GM21529 (cell line): ENCODE measurements at regions not wholly inside any gene's neighbourhood (a gene's known extent, or its start where the extent isn't known, plus 50 kb on each side); places are given as distances from the start of the nearest gene placed in this dataset.
"Not testable (repeated sequence)": the region's sequence is repeated elsewhere in the genome, so short reads cannot be mapped to it uniquely, and the experiment has no call there.

Experiments used
- ATAC-seq: cut with Tn5 transposase; IDR thresholded peaks from one replicate; pipeline ENCODE4 v1.9.1; 2021; ENCODE audit not compliant: unreplicated experiment

DNA sequence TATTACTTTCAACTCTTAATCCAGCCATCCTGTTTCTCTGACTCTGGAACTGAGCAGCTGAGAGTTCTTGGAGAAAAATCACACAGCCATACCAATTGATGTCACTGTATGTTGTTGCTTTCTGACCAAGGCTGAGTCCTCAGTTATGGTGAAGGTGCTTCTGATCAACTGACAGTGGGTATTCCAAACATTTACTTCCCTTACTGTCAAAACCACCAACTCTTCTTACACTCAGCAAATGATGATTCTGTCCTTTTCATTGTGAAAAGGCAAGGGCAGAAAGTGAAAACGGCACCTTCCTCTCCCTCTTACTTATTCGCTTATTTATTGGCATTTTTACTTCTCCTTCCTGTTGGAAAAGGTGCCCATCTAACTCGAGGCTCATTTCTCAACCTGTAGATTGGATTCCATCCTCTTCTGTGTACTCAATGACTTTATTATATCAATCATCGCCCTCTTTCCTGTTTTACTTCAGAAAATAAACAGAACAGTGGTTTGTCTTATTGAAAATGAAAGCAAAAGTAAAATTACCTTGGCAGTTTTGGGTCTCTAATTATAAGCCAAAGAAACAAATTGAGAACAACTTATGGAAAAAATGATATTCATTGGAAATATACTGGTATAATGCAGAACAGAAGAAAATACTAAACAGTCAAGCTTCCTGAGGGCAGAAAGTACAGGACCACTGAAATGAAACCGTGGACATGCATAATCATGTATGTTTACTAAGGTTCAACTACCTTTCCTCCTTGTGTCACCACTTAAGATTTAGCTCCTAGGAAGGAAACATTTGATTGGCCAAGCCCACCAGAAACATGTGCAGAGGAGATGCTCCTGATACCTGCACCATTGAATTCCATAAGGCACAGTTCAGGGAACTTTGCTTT lies 104.5 kb upstream of the CHD1 start:
- ATAC-seq = peak; percentile 14

DNA sequence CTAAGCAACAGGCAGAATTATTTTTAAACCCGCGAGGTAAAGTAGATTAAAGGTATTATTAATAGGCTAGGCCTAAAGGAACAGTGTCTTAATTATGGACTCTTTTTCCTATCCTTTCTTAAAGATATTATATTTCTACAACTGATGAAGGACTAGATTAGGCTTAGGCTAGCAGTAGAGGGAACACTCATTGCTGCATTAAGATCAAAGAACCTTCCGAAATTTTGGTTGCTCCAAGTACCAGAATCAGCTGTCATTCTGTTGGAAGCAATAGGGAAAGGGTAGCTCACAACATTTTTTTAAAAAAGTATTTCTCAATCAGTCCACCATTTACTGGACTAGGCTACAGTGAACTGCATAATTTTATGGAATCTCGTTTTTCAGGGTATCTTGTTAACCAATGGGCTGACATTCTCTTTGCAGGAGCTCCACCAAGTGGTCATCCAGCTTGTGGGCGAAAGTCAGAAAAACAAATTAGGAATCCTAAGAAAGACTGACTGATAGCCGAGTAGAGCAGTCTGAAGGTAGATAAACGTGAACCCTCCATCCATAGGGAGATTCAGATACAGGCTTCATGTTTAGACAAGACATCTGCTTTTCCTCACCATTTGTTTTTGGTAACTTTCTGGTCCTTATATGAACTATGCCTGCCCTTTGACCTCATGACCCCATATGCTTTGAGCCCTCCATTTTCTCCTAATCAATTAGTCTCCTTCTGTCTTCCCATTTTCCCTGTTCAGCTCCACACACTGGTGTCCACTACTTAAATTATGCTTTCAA lies 103.6 kb upstream of the CHD1 start:
- peak; percentile 43 for ATAC-seq

DNA sequence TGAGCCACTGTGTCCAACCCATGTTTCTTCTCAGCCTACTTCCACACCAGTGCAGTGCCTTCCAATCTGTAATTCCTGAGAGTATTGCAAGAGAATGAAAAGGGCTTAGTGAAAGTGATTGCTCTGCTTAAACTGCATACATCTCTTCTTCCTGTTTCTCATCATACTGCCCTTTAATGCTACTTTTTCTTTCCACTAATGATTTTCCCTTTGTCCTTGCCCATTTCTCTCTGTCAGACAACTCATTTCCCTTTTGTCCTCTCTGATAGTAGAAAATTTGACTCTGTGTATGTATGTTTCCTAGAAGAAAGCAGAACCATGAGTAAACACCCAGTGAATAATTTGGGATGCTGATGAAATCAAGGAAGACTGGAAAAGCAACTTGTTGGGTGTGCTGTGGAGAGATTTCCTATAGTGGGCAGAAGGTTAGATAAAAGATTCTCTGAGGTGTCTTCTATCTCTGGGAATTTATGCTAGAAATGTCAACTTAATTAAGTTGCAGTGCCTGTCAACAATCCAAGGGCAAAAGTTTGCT lies 102.2 kb upstream of the CHD1 start:
- no peak for ATAC-seq

DNA sequence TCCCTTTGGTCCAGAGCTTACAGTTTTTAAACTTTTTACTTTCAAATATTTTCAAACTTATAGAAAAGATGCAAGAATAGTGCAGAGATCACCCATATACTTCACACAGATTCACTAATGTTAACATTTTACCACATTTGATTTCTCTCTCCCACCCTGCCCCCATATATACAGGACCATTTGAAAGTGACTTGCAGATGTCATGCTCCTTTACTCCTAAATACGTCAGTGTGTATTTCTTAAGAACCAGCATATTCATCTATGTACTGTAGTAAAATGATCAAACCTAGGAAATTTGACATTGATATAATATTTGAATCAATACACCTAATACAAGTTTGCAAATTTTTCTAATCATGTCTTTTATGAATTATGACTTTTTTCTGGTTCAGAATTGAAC lies 100.4 kb upstream of the CHD1 start:
- no peak for ATAC-seq

DNA sequence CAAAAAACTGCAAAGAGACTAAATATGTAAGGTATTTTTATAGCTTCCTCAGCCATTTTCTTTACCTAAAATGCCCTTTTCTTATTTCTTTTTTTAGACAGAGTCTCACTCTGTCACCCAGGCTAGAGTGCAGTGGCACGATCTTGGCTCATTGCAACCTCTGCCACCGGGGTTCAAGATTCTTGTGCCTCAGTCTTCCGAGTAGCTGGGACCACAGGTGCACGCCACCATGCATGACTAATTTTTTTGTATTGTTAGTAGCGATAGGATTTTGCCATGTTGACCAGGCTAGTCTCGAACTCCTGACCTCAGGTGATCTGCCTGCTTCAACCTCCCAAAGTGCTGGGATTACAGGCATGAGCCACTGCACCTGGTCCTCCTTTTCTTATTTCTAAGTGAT lies 99.4 kb upstream of the CHD1 start:
- not testable (repeated sequence) for ATAC-seq

DNA sequence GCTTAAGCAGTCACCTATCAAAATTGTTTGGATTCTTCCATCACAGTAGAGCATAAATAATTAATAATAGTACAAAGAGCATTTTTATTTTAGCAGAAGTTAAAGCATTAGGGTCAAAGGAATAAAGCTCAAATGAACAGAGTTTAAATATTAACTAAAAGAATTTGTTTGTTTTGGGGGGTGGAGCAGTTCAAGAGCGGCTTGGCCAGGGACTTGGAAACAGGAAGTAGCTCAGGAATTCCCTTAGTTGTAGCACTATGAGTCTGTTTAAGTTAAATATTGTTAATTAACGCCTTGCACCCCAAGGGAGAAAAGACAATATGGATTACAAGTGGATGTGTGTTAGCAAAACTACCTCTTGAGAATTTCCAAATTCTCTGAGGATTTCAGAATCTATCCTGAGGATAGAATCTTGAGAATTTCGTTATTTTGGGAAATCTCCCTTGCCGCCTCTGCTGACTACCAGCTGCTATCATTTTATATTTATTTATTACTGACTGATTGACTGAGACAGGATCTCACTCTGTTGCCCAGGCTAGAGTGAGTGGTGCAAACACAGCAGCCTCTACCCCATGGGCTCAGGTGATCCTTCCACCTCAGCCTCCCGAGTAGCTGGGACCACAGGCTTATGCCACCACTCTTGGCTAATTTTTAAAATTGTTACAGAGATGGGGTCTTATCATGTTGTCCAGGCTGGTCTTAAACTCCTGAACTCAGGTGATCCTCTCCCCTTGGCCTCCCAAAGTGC lies 96.7 kb upstream of the CHD1 start:
- ATAC-seq = no peak

DNA sequence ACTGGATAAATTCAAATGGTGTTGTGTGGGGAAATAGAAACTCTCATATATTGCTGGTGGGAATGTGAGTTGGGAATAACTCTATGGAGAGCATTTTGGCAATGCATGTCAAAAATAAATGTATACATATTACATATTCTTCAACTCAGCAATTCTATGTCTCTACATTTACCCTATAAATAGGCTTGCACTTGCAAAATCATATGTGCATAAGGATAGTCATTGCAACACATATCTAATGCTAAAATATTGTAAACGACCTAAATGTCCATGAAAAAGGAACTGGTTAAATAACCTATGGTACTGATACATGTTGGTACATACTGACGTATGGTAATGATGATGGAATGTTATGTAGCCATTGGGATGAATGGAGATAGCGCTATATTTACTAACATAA lies 94.5 kb upstream of the CHD1 start:
- no peak for ATAC-seq

DNA sequence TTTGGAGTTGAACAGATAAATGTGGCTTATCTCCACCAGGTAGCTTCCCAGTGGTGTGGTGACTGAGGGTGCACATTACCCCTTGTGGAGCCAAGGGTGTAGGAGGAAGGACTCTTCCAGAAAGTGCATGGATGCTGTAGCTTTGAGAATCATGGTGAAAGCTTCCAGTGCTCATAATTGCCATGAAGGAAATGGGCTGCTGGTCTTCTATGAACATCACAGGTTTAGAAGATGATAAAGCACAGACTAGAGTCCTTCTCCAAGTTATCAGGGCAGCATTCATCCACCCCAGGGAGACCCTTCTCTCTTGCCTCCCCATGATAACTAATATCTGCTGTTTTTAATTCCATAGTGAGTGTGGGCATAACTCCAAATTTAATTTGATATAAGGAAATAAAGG lies 93.4 kb upstream of the CHD1 start:
- ATAC-seq = no peak

DNA sequence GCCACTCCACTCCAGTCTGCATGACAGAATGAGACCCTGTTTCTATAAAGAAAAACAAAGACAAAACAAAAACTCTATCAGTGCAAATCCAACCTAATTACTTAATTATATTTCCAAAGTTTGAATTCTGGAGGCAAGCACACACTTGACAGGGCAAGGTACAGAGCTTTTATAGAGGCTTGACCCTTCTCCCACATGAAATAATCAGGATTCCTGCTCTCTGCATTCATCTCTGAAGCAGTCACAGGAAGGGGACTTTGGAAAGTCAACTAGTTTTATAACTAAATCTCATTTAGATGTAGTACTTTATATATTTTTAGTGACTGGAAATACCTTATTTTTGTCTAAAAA lies 91.9 kb upstream of the CHD1 start:
- ATAC-seq = no peak

DNA sequence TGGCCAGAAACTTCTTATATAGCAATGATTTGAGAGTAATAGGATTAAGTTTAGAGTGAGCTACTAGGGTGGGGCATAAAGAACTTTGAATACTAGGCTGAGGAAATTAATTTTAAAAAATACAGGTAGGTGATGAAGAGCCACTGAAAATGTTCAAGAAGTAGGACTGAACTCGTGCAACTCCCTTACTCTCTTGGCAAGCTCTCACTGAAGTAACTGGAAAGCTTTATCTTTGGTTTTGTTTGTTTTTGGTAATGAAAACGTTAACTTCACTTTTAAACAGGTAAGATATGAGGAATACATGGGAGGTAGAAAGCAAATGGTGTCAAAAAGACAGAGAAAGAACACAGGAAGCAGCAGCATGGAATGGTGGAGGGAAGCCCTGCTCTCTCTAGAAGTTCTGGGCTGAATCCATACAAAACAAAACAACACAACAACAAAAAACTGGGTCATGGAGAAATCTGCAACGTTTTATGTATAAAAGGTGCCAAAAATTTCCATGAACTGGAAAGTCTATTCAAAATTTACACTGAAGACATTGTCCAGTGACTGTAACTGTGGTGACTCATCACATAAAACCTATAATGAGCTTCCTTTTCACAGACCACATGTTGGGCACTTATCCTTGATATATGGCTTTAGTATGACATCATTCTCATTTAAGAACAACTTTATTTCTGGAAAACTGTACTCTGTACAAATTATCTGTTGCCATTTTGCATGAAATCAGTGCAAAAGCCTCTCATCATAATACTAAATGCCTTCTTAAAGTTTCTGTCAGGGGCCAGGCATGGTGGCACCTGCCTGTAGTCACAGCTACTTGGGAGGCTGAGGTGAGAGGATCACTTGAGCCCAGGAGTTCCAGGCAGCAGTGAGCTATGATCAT lies 91.2 kb upstream of the CHD1 start:
- ATAC-seq = peak; percentile 70

DNA sequence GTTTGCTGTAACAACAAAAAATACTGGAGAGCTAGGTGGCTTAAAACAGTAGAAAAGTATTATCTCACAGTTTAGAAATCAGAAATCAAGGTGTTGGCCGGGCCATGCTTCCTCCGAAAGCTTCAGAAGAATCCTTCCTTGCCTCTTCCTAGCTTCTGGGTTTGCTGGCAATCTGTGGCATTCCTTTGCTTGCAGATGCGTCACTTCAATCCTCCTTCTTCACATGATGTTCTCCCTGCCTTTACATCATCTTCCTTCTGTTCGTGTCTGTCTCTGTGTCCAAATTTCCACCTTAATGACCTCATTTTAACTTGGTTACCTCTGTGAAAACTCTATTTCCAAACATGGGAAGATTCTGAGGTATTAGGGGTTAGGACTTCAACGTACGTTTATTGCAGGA lies 90.4 kb upstream of the CHD1 start:
- ATAC-seq = no peak

DNA sequence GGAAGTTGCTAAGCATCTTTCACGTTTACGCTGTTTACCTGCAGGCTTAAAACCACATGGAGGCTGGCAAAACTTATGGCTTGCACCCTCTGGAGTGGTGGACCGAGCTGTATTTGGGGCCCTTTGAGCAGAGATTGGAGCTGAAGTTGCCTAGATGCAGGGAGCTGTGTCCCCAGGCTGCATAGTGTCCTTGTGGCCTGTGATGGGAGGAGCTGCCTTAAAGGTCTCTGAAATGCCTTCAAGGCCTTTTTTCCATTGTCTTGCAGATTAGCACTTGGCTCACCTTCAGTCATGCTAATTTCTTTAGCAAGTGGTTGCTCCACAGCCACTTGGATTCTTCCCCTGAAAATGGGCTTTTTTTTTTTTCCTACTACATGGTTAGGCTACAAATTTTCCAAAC lies 81.5 kb upstream of the CHD1 start:
- ATAC-seq = no peak

DNA sequence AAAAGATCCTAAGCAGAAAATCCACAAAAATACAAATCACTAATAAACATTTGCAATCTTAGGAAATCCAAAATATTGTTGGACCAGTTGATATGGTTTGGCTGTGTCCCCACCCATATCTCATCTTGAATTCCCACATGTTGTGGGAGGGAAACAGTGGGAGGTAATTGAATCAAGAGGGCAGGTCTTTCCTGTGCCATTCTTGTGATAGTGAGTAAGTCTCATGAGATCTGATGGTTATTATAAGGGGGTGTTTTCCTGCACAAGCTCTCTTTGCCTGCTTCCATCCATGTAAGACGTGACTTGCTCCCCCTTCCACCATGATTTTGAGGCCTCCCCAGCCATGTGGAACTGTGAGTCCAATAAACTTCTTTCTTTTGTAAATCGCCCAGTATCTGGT lies 79.2 kb upstream of the CHD1 start:
- ATAC-seq = not testable (repeated sequence)

DNA sequence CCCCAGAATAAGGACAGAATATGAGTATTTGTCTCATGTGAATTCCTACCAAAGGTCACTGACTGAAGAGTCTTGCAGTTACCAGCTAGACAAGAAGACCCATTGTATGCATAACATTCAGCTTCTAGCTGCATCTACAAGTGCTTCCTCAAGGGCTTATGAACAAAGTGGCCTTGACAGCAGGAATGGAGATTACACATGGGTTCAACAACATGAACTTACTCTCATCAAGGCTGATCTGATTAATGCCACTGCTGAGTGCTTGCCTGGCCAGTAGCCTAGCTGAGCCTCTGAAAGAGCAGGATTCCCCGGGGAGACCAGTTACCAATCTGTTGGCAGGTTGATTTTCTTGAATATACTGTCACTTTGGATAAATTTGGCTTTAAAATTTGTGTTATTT lies 76.7 kb upstream of the CHD1 start:
- ATAC-seq = peak; percentile 18

DNA sequence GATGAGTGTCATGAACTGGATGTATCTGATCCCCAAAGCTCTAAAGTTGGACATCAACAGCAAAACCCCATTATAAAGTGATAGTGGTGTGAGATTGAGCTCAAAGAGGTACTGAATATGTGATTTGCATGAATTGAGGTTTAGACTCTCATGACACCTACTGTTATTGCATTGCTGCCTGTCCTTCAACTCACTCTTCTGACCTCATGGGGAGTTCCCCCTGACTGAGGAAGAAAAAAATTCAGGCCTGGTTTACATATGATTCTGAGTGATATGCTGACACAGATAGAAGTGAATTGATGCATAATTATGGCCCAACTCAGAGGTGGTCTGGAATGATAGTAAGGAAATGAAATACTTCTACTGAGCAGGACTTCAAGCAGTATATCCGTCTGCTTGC lies 76.2 kb upstream of the CHD1 start:
- peak; percentile 100 for ATAC-seq

DNA sequence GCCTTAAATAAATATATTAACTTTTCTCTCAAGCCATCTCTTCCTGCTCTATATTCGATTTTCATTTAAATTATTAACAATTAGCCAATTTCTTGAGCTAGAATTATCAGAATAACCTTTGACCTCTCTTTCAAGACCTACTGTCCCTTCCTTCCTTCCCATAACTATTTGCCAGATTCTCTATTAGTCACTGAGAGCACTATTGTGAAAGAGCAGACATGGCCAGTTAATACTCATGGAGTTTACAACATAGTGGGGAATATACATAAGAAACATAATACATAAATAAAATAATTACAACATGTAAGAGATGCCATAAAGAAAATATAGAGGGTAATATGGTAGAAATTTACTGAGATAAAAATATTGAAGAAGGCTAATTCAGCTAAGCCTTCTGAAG lies 72.1 kb upstream of the CHD1 start:
- ATAC-seq = no peak

DNA sequence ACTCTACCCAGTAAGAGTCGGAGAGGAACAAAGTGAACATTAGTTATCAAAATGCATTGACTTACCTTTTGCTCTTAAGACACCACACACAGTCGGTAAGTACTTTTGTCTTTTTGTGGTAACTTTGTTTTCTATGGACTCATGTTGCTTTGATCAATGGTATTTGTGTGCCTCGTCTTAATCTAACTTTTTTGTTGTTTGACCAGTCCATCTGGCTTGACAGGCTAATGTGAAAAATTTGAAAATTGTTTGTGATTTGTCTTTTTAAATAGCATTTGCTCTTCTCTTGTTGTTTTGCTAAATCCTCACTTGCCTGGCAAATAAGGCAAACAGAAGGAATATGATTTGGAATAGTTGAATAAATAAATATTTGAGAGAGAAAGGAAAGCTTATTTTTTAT lies 71.4 kb upstream of the CHD1 start:
- ATAC-seq = no peak

DNA sequence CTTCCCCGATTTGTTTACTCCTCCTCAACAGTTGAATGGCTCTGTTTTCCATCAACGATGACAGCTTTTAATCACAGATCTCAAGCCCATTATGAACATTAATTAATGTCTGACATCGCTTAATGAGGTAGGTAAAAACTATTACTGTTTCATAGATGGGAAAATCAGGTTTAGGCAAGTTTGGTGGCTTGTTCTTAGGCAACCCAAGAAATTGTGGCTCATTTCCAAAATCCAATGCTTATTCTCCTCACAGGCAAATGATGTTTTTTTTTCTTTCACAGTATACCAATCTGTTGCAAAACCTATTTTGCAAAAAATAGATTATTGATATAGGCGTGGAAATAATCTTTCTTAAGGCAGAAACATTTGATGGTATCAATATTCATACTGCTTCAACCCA lies 70.8 kb upstream of the CHD1 start:
- ATAC-seq = no peak

DNA sequence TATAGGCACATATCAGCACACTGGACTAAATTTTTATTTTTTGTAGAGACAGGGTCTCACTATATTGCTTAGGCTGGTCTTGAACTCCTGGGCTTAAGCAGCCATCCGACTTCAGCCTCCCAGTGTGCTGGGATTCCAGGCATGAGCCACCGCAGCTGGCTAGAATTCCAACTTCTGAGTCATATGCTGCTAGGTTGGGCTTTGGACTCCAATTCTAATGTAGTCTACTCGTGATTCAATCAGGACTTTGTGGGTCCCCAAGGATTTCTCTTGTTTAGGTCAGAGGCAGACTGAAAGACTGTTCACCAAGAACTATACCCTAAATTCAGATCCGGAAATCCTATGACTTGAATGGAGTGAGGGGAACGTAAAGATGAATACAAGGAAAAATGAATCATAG lies 68.2 kb upstream of the CHD1 start:
- no peak for ATAC-seq

DNA sequence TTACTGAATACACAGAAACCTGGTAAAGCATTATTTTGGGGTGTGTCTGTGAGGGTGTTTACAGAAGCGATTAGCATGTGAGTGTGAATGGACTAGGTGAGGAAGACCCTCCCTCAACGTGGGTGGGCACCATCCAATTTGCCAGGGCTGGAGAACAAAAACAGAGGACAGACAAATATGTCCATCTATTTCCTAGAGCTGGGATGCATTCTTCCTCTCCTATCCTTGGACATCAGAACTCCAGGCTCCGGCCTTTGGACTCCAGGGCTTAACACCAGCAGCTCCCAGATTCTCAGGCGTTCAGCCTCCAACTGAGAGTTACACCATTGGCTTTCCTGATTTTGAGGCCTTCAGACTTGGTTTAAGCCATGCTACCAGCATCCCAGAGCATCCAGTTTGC lies 65.8 kb upstream of the CHD1 start:
- no peak for ATAC-seq

DNA sequence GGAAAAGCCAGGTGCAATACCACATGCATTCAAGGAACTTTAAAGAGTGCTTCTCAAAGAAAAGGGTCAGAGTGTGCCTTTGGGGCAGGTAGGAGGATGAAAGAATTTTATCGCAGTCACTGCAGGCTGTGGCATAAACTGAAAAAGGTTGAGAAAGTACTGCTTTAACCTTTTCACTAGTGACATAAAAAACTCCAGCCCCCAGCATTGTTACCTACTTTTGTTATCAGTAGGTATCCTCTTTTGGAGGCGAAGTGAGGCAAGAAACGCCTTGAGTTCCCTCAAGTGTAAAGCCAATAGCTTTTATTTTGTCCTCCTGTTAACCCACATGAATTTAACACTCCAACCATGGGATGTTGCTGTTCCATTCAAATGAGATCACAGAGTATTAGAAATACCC lies 64.7 kb upstream of the CHD1 start:
- ATAC-seq = no peak
